Trophoblast cell (in vitro differentiated cells and primary cell): ENCODE measurements at regions not wholly inside any gene's neighbourhood (a gene's known extent, or its start where the extent isn't known, plus 50 kb on each side); places are given as distances from the start of the nearest gene placed in this dataset.

Experiments
- DNase-seq, 2 donors: peaks; one replicate each; pipeline ENCODE4 v3.0.0-alpha.2; 2016
- H2AFZ ChIP-seq: 2 replicates; pipeline ENCODE4 v1.6.1; 2013; ENCODE audit warnings: low read length, moderate library complexity, mild to moderate bottlenecking; ENCODE audit not compliant: insufficient read depth, poor library complexity
- H2AK5ac ChIP-seq: 2 replicates; pipeline ENCODE4 v1.6.1; 2013; ENCODE audit warnings: mild to moderate bottlenecking, low read length
- H2BK120ac ChIP-seq: 2 replicates; pipeline ENCODE4 v1.6.1; 2013; ENCODE audit warnings: low read length, mild to moderate bottlenecking, moderate library complexity; ENCODE audit not compliant: insufficient read depth, poor library complexity
- H2BK12ac ChIP-seq: 2 replicates; pipeline ENCODE4 v1.6.1; 2013; ENCODE audit warnings: mild to moderate bottlenecking, low read length, moderate library complexity
- H2BK5ac ChIP-seq: 2 replicates; pipeline ENCODE4 v1.6.1; 2013; ENCODE audit warnings: low read length, low read depth, moderate library complexity, mild to moderate bottlenecking; ENCODE audit not compliant: poor library complexity
- H3K14ac ChIP-seq: 2 replicates; pipeline ENCODE4 v1.6.1; 2013; ENCODE audit warnings: mild to moderate bottlenecking, low read length
- H3K18ac ChIP-seq: 2 replicates; pipeline ENCODE4 v1.6.1; 2013; ENCODE audit warnings: mild to moderate bottlenecking, low read length
- H3K23ac ChIP-seq: 2 replicates; pipeline ENCODE4 v1.6.1; 2013; ENCODE audit warnings: low read length
- H3K27ac ChIP-seq: 2 replicates; pipeline ENCODE4 v1.5.1; 2013; ENCODE audit warnings: low read depth, mild to moderate bottlenecking, inconsistent platforms, low read length, moderate library complexity
- H3K27me3 ChIP-seq: 2 replicates; pipeline ENCODE4 v1.6.1; 2013; ENCODE audit warnings: inconsistent platforms, mild to moderate bottlenecking, low read length, moderate library complexity; ENCODE audit not compliant: insufficient read depth
- H3K36me3 ChIP-seq, 2 experiments: 1 replicate in 1 of 2; 2 replicates in 1 of 2; pipeline ENCODE4 v1.6.1; 2013; ENCODE audit warnings: low read length in 2 of 2, mild to moderate bottlenecking in 2 of 2, moderate library complexity in 1 of 2; ENCODE audit not compliant: insufficient read depth in 2 of 2, control insufficient read depth in 1 of 2
- H3K4ac ChIP-seq: 2 replicates; pipeline ENCODE4 v1.6.1; 2013; ENCODE audit warnings: low read depth, mild to moderate bottlenecking, low read length, moderate library complexity
- H3K4me1 ChIP-seq, 2 experiments: 1 replicate in 1 of 2; 2 replicates in 1 of 2; pipeline ENCODE4 v1.6.1; 2013; ENCODE audit warnings: low read length in 2 of 2, mild to moderate bottlenecking in 2 of 2, moderate library complexity in 1 of 2; ENCODE audit not compliant: insufficient read depth in 2 of 2, control insufficient read depth in 1 of 2
- H3K4me2 ChIP-seq: 2 replicates; pipeline ENCODE4 v1.6.1; 2013; ENCODE audit warnings: inconsistent platforms, mild to moderate bottlenecking, low read length, moderate library complexity
- H3K4me3 ChIP-seq: 2 replicates; pipeline ENCODE4 v1.5.1; 2013; ENCODE audit warnings: mild to moderate bottlenecking, low read depth, low read length, inconsistent platforms
- H3K79me1 ChIP-seq: one replicate; pipeline ENCODE4 v1.6.1; 2013; ENCODE audit warnings: low read length
- H3K79me2 ChIP-seq: 2 replicates; pipeline ENCODE4 v1.6.1; 2013; ENCODE audit warnings: low read length, mild to moderate bottlenecking; ENCODE audit not compliant: control insufficient read depth, insufficient read depth, poor library complexity
- H3K9ac ChIP-seq: 2 replicates; pipeline ENCODE4 v1.6.1; 2013; ENCODE audit warnings: mild to moderate bottlenecking, low read length
- H3K9me3 ChIP-seq: 2 replicates; pipeline ENCODE4 v1.6.1; 2013; ENCODE audit warnings: low read depth, mild to moderate bottlenecking, control low read depth, inconsistent platforms, low read length; ENCODE audit not compliant: insufficient read depth
- H4K12ac ChIP-seq: 2 replicates; pipeline ENCODE4 v1.6.1; 2013; ENCODE audit warnings: low read depth, mild to moderate bottlenecking, low read length, moderate library complexity
- H4K8ac ChIP-seq: 2 replicates; pipeline ENCODE4 v1.6.1; 2013; ENCODE audit warnings: low read depth, mild to moderate bottlenecking, low read length, moderate library complexity
- H4K91ac ChIP-seq: one replicate; pipeline ENCODE4 v1.6.1; 2013; ENCODE audit warnings: low read depth, mild to moderate bottlenecking, low read length, moderate library complexity
- WGBS: extraction: QIAGEN DNeasy Blood & Tissue Kit; methylation state at CpG from one replicate; pipeline ENCODE4 v1.1.7; 2013; ENCODE audit warnings: missing lambda C conversion rate; ENCODE audit not compliant: insufficient read length, insufficient coverage; ENCODE audit errors: extremely low coverage; 5-methylcytosine and 5-hydroxymethylcytosine counted together

DNA sequence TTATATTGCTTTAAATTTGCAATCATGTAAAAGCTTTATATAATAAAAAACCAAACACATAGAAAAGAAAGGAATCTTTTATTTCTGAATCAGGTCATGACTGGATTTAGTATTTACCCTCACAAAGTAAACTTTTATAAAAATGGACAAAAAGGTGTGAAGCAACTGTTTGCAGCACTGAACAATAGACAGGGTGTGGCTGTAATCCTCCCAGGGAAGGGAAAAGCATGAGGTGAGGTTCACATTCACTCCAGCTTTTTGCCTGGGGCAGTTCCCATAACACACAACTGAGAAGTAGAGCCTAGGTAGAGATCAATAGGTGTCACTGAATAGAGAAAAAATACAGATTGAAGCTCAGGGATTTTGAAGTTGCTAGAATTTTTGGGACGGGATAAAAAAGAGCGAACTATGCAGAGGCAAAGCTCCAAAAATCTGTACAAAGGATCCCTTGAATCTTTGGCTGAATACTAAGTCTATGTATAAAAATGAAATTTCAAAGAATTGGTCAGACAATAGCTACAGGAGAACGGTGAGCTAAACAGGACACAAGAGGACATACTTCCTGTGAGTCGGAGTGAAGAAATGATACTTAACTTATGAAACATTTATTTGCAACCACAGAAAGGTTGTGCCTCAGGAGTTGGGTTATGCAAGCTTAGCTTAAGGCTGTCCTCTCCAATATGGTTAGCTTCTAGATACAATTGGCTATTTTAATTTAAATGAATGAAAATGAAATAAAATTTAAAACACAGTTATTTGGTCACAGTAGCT lies 162.0 kb upstream of the ZP4 start:
- Histone ChIP-seq H4K8ac (no peak overlapping the region), H4K12ac (no peak overlapping the region), H3K23ac (no peak overlapping the region), H2BK5ac (no peak overlapping the region), H2AK5ac (no peak overlapping the region), H3K14ac (no peak overlapping the region), H2BK120ac (no peak overlapping the region), H3K79me1 (no peaks in the 10 kb centered on the region), H3K9ac (no peak overlapping the region), H3K79me2 (no peaks in the 10 kb centered on the region), H3K4me1 (no peaks in the 10 kb centered on the region), H3K9me3 (no peaks in the 10 kb centered on the region), H3K36me3 (no peaks in the 10 kb centered on the region), H3K4ac (no peak overlapping the region), H2BK12ac (no peak overlapping the region), H4K91ac (no peak overlapping the region), H3K18ac (no peak overlapping the region), H3K4me3 (no peak overlapping the region), H2AFZ (no peak overlapping the region), H3K27ac (no peak overlapping the region), H3K27me3 (no peaks in the 10 kb centered on the region), H3K4me2 (no peak overlapping the region)
- DNase-seq, result no peak
- no CpG with 5 or more reads among the region's 4 CpGs for WGBS

DNA sequence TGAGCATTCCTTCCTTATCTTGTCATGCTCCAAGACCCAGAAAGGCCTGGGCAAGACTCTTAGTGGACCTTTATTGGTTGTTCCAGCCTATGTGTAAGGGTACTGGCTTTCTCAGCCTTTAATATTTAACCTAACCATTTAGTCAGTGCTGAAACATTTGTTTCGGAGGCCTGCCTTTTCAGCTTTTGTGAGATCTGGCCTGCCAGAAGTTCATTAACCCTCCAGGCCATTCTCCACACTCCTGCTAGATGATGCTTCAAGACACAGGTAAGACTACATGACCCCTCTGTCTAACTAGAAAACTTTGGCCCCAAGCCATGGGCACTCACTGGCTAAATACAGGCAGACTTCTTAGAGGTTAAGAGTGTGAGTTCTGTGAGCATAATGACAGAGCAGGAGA lies 138.4 kb upstream of the ZP4 start:
- H3K4me1 ChIP-seq, result no peaks in the 10 kb centered on the region
- H2BK120ac ChIP-seq, result no peak overlapping the region
- no peak overlapping the region for H3K9ac ChIP-seq
- no peaks in the 10 kb centered on the region for H3K27me3 ChIP-seq
- H3K4me2 ChIP-seq, result no peak overlapping the region
- DNase-seq, result no peak
- H3K18ac ChIP-seq, result no peak overlapping the region
- H2AK5ac ChIP-seq, result no peak overlapping the region
- H3K4me3 ChIP-seq, result no peak overlapping the region
- H3K9me3 ChIP-seq, result peaks cover 4% of the 10 kb centered on the region
- H3K36me3 ChIP-seq, result no peaks in the 10 kb centered on the region
- no peaks in the 10 kb centered on the region for H3K79me2 ChIP-seq
- no peaks in the 10 kb centered on the region for H3K79me1 ChIP-seq
- H2AFZ ChIP-seq, result no peak overlapping the region
- no peak overlapping the region for H3K4ac ChIP-seq
- no peak overlapping the region for H2BK12ac ChIP-seq
- H4K91ac ChIP-seq, result no peak overlapping the region
- H4K12ac ChIP-seq, result no peak overlapping the region
- H2BK5ac ChIP-seq, result no peak overlapping the region
- no peak overlapping the region for H3K14ac ChIP-seq
- H3K23ac ChIP-seq, result no peak overlapping the region
- no peak overlapping the region for H3K27ac ChIP-seq
- no CpG with 5 or more reads among the region's 1 CpG for WGBS
- H4K8ac ChIP-seq, result no peak overlapping the region

DNA sequence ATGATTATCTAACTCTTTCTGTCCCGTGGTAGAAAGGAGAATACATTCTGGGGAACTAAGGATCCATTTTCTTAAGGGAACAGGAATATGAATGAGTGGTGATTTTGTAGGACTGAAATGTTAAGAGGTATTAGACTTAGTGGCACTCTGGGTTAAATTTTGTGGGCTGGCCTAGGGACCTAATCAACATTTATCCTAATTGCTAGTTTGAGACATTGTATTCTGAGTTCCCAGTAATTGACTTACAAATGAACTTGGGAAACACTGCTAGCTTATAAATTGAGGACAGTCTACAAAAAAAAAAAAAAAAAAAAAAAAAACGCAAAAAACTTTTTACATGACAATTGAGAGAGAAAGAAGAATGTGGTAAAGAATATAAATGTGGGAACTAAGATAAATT lies 136.6 kb upstream of the ZP4 start:
- no peak overlapping the region for H2AFZ ChIP-seq
- no peak overlapping the region for H3K4me3 ChIP-seq
- no peaks in the 10 kb centered on the region for H3K27me3 ChIP-seq
- no peak for DNase-seq
- H2AK5ac ChIP-seq, result no peak overlapping the region
- no CpG with 5 or more reads among the region's 2 CpGs for WGBS
- H3K9me3 ChIP-seq, result peaks cover 4% of the 10 kb centered on the region
- no peak overlapping the region for H2BK120ac ChIP-seq
- H3K9ac ChIP-seq, result no peak overlapping the region
- no peak overlapping the region for H3K23ac ChIP-seq
- no peak overlapping the region for H2BK12ac ChIP-seq
- no peak overlapping the region for H3K14ac ChIP-seq
- no peak overlapping the region for H2BK5ac ChIP-seq
- no peaks in the 10 kb centered on the region for H3K4me1 ChIP-seq
- H4K8ac ChIP-seq, result no peak overlapping the region
- H3K18ac ChIP-seq, result no peak overlapping the region
- H3K79me1 ChIP-seq, result no peaks in the 10 kb centered on the region
- H3K4ac ChIP-seq, result no peak overlapping the region
- no peak overlapping the region for H3K27ac ChIP-seq
- no peaks in the 10 kb centered on the region for H3K79me2 ChIP-seq
- H3K36me3 ChIP-seq, result no peaks in the 10 kb centered on the region
- H4K91ac ChIP-seq, result no peak overlapping the region
- no peak overlapping the region for H4K12ac ChIP-seq
- H3K4me2 ChIP-seq, result no peak overlapping the region

DNA sequence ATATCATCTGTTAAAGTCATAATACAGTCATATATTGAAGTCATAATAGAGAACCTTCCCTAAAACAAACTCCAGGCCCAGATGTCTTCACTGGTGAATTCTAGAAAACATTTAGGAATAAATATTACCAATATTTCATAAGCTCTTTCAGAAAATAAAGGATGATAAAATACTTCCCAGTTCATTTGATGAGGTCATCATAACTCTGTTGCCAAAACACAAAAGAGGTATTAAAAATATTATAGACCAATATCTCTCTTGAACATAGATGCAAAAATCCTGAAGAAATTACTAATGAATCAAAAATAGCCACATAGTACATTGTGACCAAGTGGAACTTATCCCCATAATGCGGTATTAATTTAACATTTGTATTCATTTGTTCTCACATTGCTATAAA lies 132.4 kb upstream of the ZP4 start:
- Histone ChIP-seq H3K18ac (no peak overlapping the region), H4K91ac (no peak overlapping the region), H3K9me3 (no peaks in the 10 kb centered on the region), H4K12ac (no peak overlapping the region), H3K36me3 (no peaks in the 10 kb centered on the region), H3K4me3 (no peak overlapping the region), H3K4ac (no peak overlapping the region), H2AFZ (no peak overlapping the region), H2BK120ac (no peak overlapping the region), H3K4me2 (no peak overlapping the region), H2AK5ac (no peak overlapping the region), H3K23ac (no peak overlapping the region), H3K4me1 (no peaks in the 10 kb centered on the region), H3K79me2 (no peaks in the 10 kb centered on the region), H3K27ac (no peak overlapping the region), H3K9ac (no peak overlapping the region), H3K14ac (no peak overlapping the region), H3K27me3 (no peaks in the 10 kb centered on the region), H2BK5ac (no peak overlapping the region), H4K8ac (no peak overlapping the region), H3K79me1 (no peaks in the 10 kb centered on the region), H2BK12ac (no peak overlapping the region)
- WGBS, result no CpG with 5 or more reads among the region's 1 CpG
- no peak for DNase-seq
